Osteoblast (primary cell): ENCODE measurements at regions not wholly inside any gene's neighbourhood (a gene's known extent, or its start where the extent isn't known, plus 50 kb on each side); places are given as distances from the start of the nearest gene placed in this dataset.

Source experiments
- DNase-seq: peaks from one replicate; pipeline ENCODE4 v3.0.0; 2011; ENCODE audit warnings: low spot score, mixed read lengths; ENCODE audit not compliant: insufficient read length; ENCODE audit errors: missing footprints
- H2AFZ ChIP-seq: 2 replicates; pipeline ENCODE4 v1.6.0; 2011; ENCODE audit warnings: mild to moderate bottlenecking, low read length
- H3K27ac ChIP-seq: 2 replicates; pipeline ENCODE4 v1.5.1; 2011; ENCODE audit warnings: mild to moderate bottlenecking, low read depth, low read length, moderate library complexity
- H3K27me3 ChIP-seq: 2 replicates; pipeline ENCODE4 v1.6.0; 2012; ENCODE audit warnings: mild to moderate bottlenecking, control low read depth, inconsistent platforms, low read length, moderate library complexity; ENCODE audit not compliant: insufficient read depth
- H3K36me3 ChIP-seq: 2 replicates; pipeline ENCODE4 v1.5.1; 2011; ENCODE audit warnings: mild to moderate bottlenecking, low read length, control low read depth, moderate library complexity; ENCODE audit not compliant: insufficient read depth
- H3K4me1 ChIP-seq: 2 replicates; pipeline ENCODE4 v1.5.1; 2011; ENCODE audit warnings: mild to moderate bottlenecking, low read length, control low read depth, moderate library complexity; ENCODE audit not compliant: insufficient read depth
- H3K4me2 ChIP-seq: 2 replicates; pipeline ENCODE4 v1.6.0; 2011; ENCODE audit warnings: mild to moderate bottlenecking, low read length; ENCODE audit not compliant: insufficient read depth
- H3K4me3 ChIP-seq: fragments of 200-600 bp; sonication (generic); 3 replicates; pipeline ENCODE4 v1.5.1; 2012; ENCODE audit warnings: mild to moderate bottlenecking, low read length, inconsistent platforms; ENCODE audit not compliant: insufficient read depth
- H3K79me2 ChIP-seq: 2 replicates; pipeline ENCODE4 v1.6.0; 2012; ENCODE audit warnings: mild to moderate bottlenecking, low read length, control low read depth, inconsistent platforms; ENCODE audit not compliant: insufficient read depth
- H3K9me3 ChIP-seq: 2 replicates; pipeline ENCODE4 v1.5.1; 2011; ENCODE audit warnings: low read depth, low read length, control low read depth
- H4K20me1 ChIP-seq: 2 replicates; pipeline ENCODE4 v1.6.0; 2012; ENCODE audit warnings: mild to moderate bottlenecking, low read length, control low read depth; ENCODE audit not compliant: insufficient read depth
- CTCF ChIP-seq: IDR thresholded peaks from 2 replicates; pipeline ENCODE4 v1.5.1; 2011; ENCODE audit warnings: mild to moderate bottlenecking, low read depth, low read length, moderate library complexity; ENCODE audit errors: extremely low read depth

GRCh38 chr3:127386490-127386889 is 98.6 kb upstream of the PRR20G start:
- Histone ChIP-seq H2AFZ (no peak overlapping the region), H3K9me3 (no peaks in the 10 kb centered on the region), H3K79me2 (no peaks in the 10 kb centered on the region), H3K27me3 (no peaks in the 10 kb centered on the region), H3K36me3 (no peaks in the 10 kb centered on the region), H3K4me2 (no peak overlapping the region), H3K4me1 (no peaks in the 10 kb centered on the region), H4K20me1 (no peaks in the 10 kb centered on the region), H3K4me3 (no peak overlapping the region), H3K27ac (no peak overlapping the region)
- no peak for DNase-seq
- TF ChIP-seq CTCF, result no peak

GRCh38 chr3:127385540-127385870 is 97.7 kb upstream of the PRR20G start:
- H3K4me3 ChIP-seq, result no peak overlapping the region
- H4K20me1 ChIP-seq, result no peaks in the 10 kb centered on the region
- no peaks in the 10 kb centered on the region for H3K36me3 ChIP-seq
- TF ChIP-seq CTCF, result no peak
- H3K9me3 ChIP-seq, result no peaks in the 10 kb centered on the region
- no peaks in the 10 kb centered on the region for H3K79me2 ChIP-seq
- no peak overlapping the region for H3K27ac ChIP-seq
- H3K4me2 ChIP-seq, result no peak overlapping the region
- no peak overlapping the region for H2AFZ ChIP-seq
- H3K27me3 ChIP-seq, result no peaks in the 10 kb centered on the region
- no peak for DNase-seq
- no peaks in the 10 kb centered on the region for H3K4me1 ChIP-seq

GRCh38 chr3:127384717-127385539 is 97.1 kb upstream of the PRR20G start:
- no peak overlapping the region for H3K27ac ChIP-seq
- DNase-seq, result no peak
- H3K27me3 ChIP-seq, result no peaks in the 10 kb centered on the region
- H3K36me3 ChIP-seq, result no peaks in the 10 kb centered on the region
- H3K4me2 ChIP-seq, result no peak overlapping the region
- no peaks in the 10 kb centered on the region for H4K20me1 ChIP-seq
- no peak overlapping the region for H3K4me3 ChIP-seq
- H3K79me2 ChIP-seq, result no peaks in the 10 kb centered on the region
- no peaks in the 10 kb centered on the region for H3K9me3 ChIP-seq
- no peaks in the 10 kb centered on the region for H3K4me1 ChIP-seq
- no peak overlapping the region for H2AFZ ChIP-seq
- no peak for TF ChIP-seq CTCF

- no peak for DNase-seq
- Histone ChIP-seq H3K9me3 (no peaks in the 10 kb centered on the region), H3K4me2 (no peak overlapping the region), H3K27ac (no peak overlapping the region), H2AFZ (no peak overlapping the region), H3K27me3 (no peaks in the 10 kb centered on the region), H3K4me1 (no peaks in the 10 kb centered on the region), H4K20me1 (no peaks in the 10 kb centered on the region), H3K36me3 (no peaks in the 10 kb centered on the region), H3K79me2 (no peaks in the 10 kb centered on the region), H3K4me3 (no peak overlapping the region)
- no peak for TF ChIP-seq CTCF
These were observed 95.9 kb upstream of the PRR20G start for GRCh38 chr3:127383656-127384179.
